Dermis microvascular lymphatic vessel endothelial cell (primary cell): ENCODE measurements at regions not wholly inside any gene's neighbourhood (a gene's known extent, or its start where the extent isn't known, plus 50 kb on each side); places are given as distances from the start of the nearest gene placed in this dataset.
A peak's percentile ranks its signal among the peaks of the same experiment; 100 is the strongest.

Experiments
- DNase-seq, 2 donors: peaks; one replicate each; pipeline versions ENCODE4 v3.0.0 to v3.0.0-alpha.2; 2010; ENCODE audit warnings: low read depth in 2 of 2

DNA sequence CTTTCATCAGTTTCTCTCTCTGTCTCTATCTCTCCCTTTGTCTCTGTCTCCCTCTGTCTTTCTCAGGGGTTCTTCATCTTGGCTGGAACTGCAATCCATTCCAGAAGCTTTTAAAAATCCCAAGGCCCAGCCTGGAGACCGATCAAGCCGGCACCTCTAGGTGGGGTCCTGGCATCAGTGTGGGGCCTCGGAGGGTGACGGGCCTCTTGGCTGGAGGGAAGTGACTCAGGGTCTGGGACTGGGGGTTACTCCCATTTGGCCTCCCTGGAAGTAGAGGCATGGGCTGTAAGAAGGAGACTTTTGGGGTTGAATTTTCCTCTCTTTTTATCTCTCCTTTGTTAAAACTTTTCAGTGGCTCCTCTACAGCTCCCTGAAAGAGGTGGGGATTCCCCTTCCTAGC, 52.8 kb upstream of the OTOF start:
- DNase-seq: peak in 1 of 2 donors; percentile 22

DNA sequence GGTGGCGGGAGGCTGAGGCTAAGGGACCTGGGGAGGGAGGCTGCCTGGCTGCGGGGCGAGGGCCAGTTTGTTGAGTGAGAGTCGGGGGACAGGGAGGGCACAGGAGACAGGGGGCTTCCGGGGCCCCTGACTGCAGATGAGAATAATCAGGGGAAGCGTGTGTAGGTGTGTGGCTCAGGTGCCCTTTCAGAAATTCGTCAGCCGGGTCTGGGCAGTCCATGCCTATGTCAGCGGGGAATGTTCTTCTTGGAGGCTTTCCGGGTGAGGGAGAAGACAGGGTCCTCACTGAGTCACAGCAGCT, 52.3 kb upstream of the OTOF start:
- no peak for DNase-seq

DNA sequence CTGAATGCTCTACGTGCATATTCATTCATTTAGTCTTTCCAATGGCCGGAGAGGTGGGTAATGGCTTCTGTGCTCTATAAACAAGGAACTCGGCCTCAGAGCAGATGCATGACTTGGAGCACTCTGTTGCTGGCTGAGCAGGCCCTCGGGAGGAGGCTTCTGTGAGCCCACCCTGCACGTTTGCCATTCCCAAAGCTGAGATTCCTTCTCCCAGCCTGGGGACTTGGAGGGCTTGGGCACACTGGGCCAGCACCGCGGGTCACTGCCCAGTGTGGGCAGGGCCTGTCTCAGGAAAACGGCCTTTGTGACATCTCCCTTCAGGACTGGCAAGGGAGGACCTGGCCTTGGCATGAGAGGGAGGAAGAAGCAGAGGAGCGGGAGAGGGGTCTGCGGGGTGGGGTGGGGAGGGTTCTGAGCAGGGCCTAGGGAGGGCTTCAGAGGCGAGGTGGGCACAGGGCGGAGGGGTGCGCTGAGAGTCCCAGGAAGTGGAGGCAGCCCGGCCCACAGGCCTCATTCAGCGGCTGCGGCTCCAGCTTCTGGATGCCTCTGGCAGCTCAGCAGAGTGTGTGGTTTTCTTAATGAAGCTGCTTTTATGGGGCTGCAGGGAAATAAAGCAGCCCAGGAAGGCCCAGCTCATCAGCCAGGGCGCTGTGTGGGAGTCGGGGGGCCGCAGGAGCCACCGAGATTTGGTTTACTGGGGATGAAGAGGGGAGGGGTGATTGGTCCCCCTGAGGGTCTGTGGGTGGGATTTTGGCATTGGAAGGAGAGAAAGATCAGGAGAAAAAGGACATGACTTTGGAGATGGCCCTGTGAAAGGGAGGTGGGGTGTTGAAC, 51.7 kb upstream of the OTOF start:
- DNase-seq: no peak

DNA sequence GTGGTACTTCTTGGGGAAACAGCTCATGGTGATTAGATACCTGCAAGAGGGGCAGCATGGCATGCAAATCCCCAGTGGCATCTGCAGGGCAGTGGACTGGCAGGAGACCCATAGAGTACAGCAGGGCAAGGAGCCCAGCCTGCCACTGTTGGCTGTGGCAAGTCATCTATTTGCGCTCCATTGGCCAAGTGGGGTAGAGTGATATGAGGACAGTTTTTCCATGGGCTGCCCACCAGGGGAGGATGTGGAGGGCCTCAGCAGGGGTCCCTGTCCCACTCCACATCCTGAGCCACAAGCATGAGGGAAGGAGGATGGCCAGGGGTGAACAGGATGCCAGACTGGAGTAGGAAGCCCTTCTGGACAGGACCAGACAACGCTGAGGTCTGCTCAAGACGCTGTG, 50.9 kb upstream of the OTOF start:
- no peak for DNase-seq

DNA sequence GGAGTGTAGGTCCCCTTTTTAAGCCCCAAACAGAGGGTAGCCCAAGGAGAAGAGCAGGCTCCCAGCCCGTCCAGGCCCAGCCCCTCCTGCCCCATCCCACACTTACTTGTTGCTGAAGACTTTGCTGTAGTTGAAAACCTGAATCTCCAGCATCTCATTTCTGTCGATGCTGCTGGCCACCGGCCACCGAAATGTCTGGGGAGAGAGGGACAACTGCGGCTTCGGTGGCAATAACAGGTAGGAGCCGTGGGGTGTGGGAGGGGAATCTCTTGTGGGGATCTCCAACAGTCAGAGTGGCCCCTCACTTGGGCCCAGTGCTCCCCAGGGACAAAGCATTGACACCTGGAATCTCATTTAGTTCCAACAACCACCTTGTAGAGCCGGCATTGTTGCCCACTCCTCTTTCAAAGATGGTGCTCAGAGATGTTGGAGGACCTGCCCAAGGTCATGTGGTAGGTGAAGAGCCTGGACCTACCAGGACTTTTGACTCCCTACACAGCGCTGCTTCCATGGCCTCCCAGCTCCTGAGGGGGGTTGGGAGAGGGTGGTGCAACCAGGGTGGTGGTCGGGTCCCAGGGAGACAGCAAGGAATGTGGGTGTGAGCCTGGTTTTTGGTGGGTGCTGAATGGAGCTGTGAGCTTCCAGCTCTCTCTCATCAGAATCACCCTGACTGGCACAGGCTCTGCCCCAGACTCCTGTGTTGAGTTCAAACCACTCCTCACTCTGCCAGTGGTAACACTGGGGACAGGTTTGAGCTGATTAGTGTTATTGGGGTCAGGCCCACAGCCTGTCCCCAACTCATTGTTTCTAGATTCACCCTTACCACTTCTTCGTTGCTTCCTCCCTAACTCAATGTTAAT, 50.0 kb upstream of the OTOF start:
- no peak for DNase-seq
